ENCODE measurements at regions not wholly inside any gene's neighbourhood (a gene's known extent, or its start where the extent isn't known, plus 50 kb on each side); places are given as distances from the start of the nearest gene placed in this dataset.
A peak's percentile ranks its signal among the peaks of the same experiment; 100 is the strongest.

GRCh38 chr6:23316931-23317330, 747.6 kb downstream of the HDGFL1 start:
- DNase-seq: no peak

GRCh38 chr6:23319582-23319981, 750.2 kb downstream of the HDGFL1 start:
- DNase-seq: no peak

- no peak for DNase-seq
Observed at GRCh38 chr6:23320471-23321015, 751.2 kb downstream of the HDGFL1 start.

GRCh38 chr6:23323897-23324296, 754.5 kb downstream of the HDGFL1 start:
- DNase-seq: no peak

- no peak for DNase-seq
Observed at GRCh38 chr6:23325065-23325464, 755.7 kb downstream of the HDGFL1 start.

GRCh38 chr6:23327621-23328020, 758.3 kb downstream of the HDGFL1 start:
- no peak for DNase-seq

GRCh38 chr6:23329086-23329485, 759.7 kb downstream of the HDGFL1 start:
- no peak for DNase-seq

- no peak for DNase-seq
Observed at GRCh38 chr6:23330632-23331031, 761.3 kb downstream of the HDGFL1 start.

GRCh38 chr6:23334360-23334759, 765.0 kb downstream of the HDGFL1 start:
- DNase-seq: no peak

- DNase-seq: no peak
Observed at GRCh38 chr6:23335894-23336293, 766.5 kb downstream of the HDGFL1 start.

GRCh38 chr6:23339268-23339667, 769.9 kb downstream of the HDGFL1 start:
- DNase-seq: no peak

GRCh38 chr6:23340271-23340670, 770.9 kb downstream of the HDGFL1 start:
- peak; percentile 58 for DNase-seq

GRCh38 chr6:23343610-23344306, 774.4 kb downstream of the HDGFL1 start:
- DNase-seq: no peak

- no peak for DNase-seq
Observed at GRCh38 chr6:23348185-23348584, 777.8 kb upstream of the NRSN1 start.

- DNase-seq: no peak
Observed at GRCh38 chr6:23349521-23350147, 776.4 kb upstream of the NRSN1 start.

GRCh38 chr6:23350752-23351453, 775.1 kb upstream of the NRSN1 start:
- no peak for DNase-seq

GRCh38 chr6:23354004-23354403, 772.0 kb upstream of the NRSN1 start:
- no peak for DNase-seq

- no peak for DNase-seq
Observed at GRCh38 chr6:23357185-23357766, 768.7 kb upstream of the NRSN1 start.

- DNase-seq: no peak
Observed at GRCh38 chr6:23365732-23366131, 760.3 kb upstream of the NRSN1 start.

GRCh38 chr6:23367311-23367710, 758.7 kb upstream of the NRSN1 start:
- DNase-seq: no peak

GRCh38 chr6:23368557-23368956, 757.5 kb upstream of the NRSN1 start:
- DNase-seq: no peak

- DNase-seq: no peak
Observed at GRCh38 chr6:23370051-23370450, 756.0 kb upstream of the NRSN1 start.
